Panc1 (cell line): ENCODE measurements at regions not wholly inside any gene's neighbourhood (a gene's known extent, or its start where the extent isn't known, plus 50 kb on each side); places are given as distances from the start of the nearest gene placed in this dataset.

Source experiments
- POLR2AphosphoS5 ChIP-seq: IDR thresholded peaks from 2 replicates; pipeline ENCODE4 v1.6.1; 2012; ENCODE audit warnings: mild to moderate bottlenecking, low read depth, low read length, moderate library complexity
- SIN3A ChIP-seq: IDR thresholded peaks from 2 replicates; pipeline ENCODE4 v1.6.1; 2012; ENCODE audit warnings: low read depth, mild to moderate bottlenecking, low read length, moderate library complexity, borderline replicate concordance; ENCODE audit not compliant: insufficient read depth
- TF ChIP-seq, protein P1 (sequence below): fragments of 450-650 bp; IDR thresholded peaks from 2 replicates; pipeline ENCODE4 v1.5.1; 2017; ENCODE audit warnings: mild to moderate bottlenecking
- TF ChIP-seq, protein P2 (sequence below), 2 experiments: IDR thresholded peaks; 2 replicates each; pipeline ENCODE4 v1.6.1; 2011 to 2012; ENCODE audit warnings: low read depth in 2 of 2, control low read depth in 1 of 2, low read length in 1 of 2, mild to moderate bottlenecking in 1 of 2, moderate library complexity in 1 of 2; ENCODE audit not compliant: insufficient read depth in 1 of 2

DNA sequence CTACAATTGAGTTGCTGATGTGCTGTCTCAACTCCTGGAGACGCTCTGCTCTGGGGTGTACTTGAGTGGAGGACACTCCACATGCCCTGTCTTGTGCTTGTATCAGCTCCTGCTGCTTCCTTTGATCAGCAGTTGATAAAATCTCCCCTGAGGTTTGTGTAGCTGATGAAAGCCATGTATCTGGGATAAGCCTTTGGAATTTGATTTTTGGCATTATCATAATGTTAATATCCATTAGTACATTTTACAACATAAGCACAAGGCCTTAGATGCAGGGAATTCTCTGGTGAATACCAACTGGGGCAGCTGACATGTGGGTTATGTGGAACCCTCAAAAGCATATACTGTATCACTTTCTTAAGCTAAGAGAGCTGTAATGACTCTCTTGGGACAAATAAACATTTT lies 222.7 kb upstream of the ITGA4 start:
- TF ChIP-seq POLR2AphosphoS5 = no peak
- TF ChIP-seq, protein P1, sequence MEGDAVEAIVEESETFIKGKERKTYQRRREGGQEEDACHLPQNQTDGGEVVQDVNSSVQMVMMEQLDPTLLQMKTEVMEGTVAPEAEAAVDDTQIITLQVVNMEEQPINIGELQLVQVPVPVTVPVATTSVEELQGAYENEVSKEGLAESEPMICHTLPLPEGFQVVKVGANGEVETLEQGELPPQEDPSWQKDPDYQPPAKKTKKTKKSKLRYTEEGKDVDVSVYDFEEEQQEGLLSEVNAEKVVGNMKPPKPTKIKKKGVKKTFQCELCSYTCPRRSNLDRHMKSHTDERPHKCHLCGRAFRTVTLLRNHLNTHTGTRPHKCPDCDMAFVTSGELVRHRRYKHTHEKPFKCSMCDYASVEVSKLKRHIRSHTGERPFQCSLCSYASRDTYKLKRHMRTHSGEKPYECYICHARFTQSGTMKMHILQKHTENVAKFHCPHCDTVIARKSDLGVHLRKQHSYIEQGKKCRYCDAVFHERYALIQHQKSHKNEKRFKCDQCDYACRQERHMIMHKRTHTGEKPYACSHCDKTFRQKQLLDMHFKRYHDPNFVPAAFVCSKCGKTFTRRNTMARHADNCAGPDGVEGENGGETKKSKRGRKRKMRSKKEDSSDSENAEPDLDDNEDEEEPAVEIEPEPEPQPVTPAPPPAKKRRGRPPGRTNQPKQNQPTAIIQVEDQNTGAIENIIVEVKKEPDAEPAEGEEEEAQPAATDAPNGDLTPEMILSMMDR = no peak
- TF ChIP-seq, protein P2, sequence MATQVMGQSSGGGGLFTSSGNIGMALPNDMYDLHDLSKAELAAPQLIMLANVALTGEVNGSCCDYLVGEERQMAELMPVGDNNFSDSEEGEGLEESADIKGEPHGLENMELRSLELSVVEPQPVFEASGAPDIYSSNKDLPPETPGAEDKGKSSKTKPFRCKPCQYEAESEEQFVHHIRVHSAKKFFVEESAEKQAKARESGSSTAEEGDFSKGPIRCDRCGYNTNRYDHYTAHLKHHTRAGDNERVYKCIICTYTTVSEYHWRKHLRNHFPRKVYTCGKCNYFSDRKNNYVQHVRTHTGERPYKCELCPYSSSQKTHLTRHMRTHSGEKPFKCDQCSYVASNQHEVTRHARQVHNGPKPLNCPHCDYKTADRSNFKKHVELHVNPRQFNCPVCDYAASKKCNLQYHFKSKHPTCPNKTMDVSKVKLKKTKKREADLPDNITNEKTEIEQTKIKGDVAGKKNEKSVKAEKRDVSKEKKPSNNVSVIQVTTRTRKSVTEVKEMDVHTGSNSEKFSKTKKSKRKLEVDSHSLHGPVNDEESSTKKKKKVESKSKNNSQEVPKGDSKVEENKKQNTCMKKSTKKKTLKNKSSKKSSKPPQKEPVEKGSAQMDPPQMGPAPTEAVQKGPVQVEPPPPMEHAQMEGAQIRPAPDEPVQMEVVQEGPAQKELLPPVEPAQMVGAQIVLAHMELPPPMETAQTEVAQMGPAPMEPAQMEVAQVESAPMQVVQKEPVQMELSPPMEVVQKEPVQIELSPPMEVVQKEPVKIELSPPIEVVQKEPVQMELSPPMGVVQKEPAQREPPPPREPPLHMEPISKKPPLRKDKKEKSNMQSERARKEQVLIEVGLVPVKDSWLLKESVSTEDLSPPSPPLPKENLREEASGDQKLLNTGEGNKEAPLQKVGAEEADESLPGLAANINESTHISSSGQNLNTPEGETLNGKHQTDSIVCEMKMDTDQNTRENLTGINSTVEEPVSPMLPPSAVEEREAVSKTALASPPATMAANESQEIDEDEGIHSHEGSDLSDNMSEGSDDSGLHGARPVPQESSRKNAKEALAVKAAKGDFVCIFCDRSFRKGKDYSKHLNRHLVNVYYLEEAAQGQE (IDR thresholded peaks at IDR 0.05; ENCODE audit: insufficient read depth in 1 of 2, low read depth in 2 of 2, low read length in 1 of 2) = no peak
- TF ChIP-seq SIN3A = no peak
